ENCODE measurements at regions not wholly inside any gene's neighbourhood (a gene's known extent, or its start where the extent isn't known, plus 50 kb on each side); places are given as distances from the start of the nearest gene placed in this dataset.

GRCh38 chr14:30191639-30192279 lies 264.1 kb upstream of the PRKD1 start:
- Histone ChIP-seq H3K27me3 (ENCODE audit: insufficient read depth, low read length) (no peaks in the 10 kb centered on the region), H3K4me1 (ENCODE audit: insufficient read depth, low read length) (no peaks in the 10 kb centered on the region), H3K18ac (ENCODE audit: insufficient read length, low read depth, low read length) (no peak overlapping the region), H3K27ac (ENCODE audit: insufficient read length, low read depth, low read length) (no peak overlapping the region), H2AFZ (ENCODE audit: low read length) (no peak overlapping the region), H3K56ac (ENCODE audit: insufficient read length, low read depth, low read length) (no peak overlapping the region), H2BK120ac (ENCODE audit: low read depth, low read length, poor library complexity, severe bottlenecking) (no peak overlapping the region), H3K9ac (ENCODE audit: extremely low read depth, insufficient read length, low read length) (no peak overlapping the region), H2BK5ac (ENCODE audit: insufficient read length, low read length) (no peak overlapping the region), H3K79me1 (ENCODE audit: insufficient read depth, low read depth, low read length, poor library complexity, severe bottlenecking) (no peaks in the 10 kb centered on the region), H3K9me3 (ENCODE audit: control insufficient read depth, low read depth, low read length) (no peaks in the 10 kb centered on the region), H2AK5ac (ENCODE audit: insufficient read length, low read length) (no peak overlapping the region), H3K4ac (ENCODE audit: low read depth, low read length) (no peak overlapping the region), H3K23ac (ENCODE audit: insufficient read length, low read depth, low read length) (no peak overlapping the region), H3K79me2 (ENCODE audit: insufficient read depth, low read length) (no peaks in the 10 kb centered on the region), H4K5ac (ENCODE audit: insufficient read length, low read depth, low read length) (no peak overlapping the region), H2BK12ac (ENCODE audit: insufficient read length, low read depth, low read length) (no peak overlapping the region), H4K8ac (replicated peaks; ENCODE audit: insufficient read length, low read depth, low read length) (no peak overlapping the region), H3K23me2 (ENCODE audit: insufficient read length, low read depth, low read length, poor library complexity, severe bottlenecking) (no peaks in the 10 kb centered on the region), H3K4me2 (ENCODE audit: insufficient read depth, insufficient read length, low read length) (no peak overlapping the region), H3T11ph (ENCODE audit: low read length) (no peak overlapping the region), H3K14ac (ENCODE audit: insufficient read depth, low read length) (no peak overlapping the region), H4K91ac (ENCODE audit: insufficient read length, low read depth, low read length) (no peak overlapping the region), H2BK20ac (ENCODE audit: low read depth, low read length, poor library complexity, severe bottlenecking) (no peak overlapping the region), H2BK15ac (ENCODE audit: low read depth, low read length) (no peak overlapping the region), H4K20me1 (ENCODE audit: control insufficient read depth, insufficient read depth, insufficient read length) (no peaks in the 10 kb centered on the region)
- TF ChIP-seq CTCF (conservative IDR thresholded peaks at IDR 0.05) = no peak
- no CpG with 5 or more reads among the region's 2 CpGs for WGBS (ENCODE audit: extremely low coverage, insufficient read length, low lambda C conversion rate)
- no peak overlapping the region for H3K4me3 Mint-ChIP-seq
- peaks cover 5 to 8% of the 10 kb centered on the region in 2 experiments for H3K4me1 Mint-ChIP-seq
- H3K27ac Mint-ChIP-seq = no peak overlapping the region
- no peaks in the 10 kb centered on the region for H3K9me3 Mint-ChIP-seq
- no peak for DNase-seq
- H3K36me3 Mint-ChIP-seq (ENCODE audit: insufficient read depth in 1 of 3, low read depth in 3 of 3) = no peaks in the 10 kb centered on the region; a peak in 1 of 7 replicates
- no peaks in the 10 kb centered on the region for H3K27me3 Mint-ChIP-seq (ENCODE audit: low read depth)

Measured in H9 (cell line).